ENCODE measurements at regions not wholly inside any gene's neighbourhood (a gene's known extent, or its start where the extent isn't known, plus 50 kb on each side); places are given as distances from the start of the nearest gene placed in this dataset.

DNA sequence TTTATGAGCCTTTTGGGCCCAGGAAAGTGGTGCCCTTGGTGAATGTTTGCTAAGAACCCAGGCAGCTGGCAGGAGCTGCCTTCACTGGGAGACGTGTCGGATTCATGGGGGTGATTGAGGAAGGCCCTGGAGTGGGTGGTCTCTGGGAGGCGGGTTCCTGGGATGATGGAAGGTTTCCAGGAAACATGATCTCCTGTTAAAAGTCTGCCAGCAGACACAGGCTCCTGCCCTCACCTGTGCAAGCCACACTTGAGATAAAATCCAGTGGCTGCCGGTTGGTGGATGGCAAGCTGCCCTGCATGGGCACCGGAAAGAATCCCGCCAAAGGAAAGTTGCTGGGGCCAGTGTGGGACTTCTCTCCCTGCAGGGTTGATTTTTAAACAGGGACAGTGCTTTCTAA, 189.0 kb upstream of the CIBAR2 start:
- no peaks in the 10 kb centered on the region for H4K20me1 ChIP-seq (ENCODE audit: insufficient read depth, low read length)
- H3K79me2 ChIP-seq (ENCODE audit: insufficient read depth, low read length) = no peaks in the 10 kb centered on the region
- no peak overlapping the region for H2AFZ ChIP-seq (ENCODE audit: low read depth, low read length)
- no peaks in the 10 kb centered on the region for H3K27me3 ChIP-seq (ENCODE audit: insufficient read depth, low read length, poor library complexity)
- H3K4me1 ChIP-seq (ENCODE audit: insufficient read depth, low read length) = peaks cover 7% of the 10 kb centered on the region
- H3K9me3 ChIP-seq (ENCODE audit: insufficient read depth, low read length, severe bottlenecking) = no peaks in the 10 kb centered on the region
- no peak for DNase-seq
- no peak for ATAC-seq (ENCODE audit: insufficient read depth, low read depth)
- H3K27ac ChIP-seq (ENCODE audit: low read length) = no peak overlapping the region
- H3K9ac ChIP-seq (ENCODE audit: low read depth, low read length) = no peak overlapping the region
- H3K4me3 ChIP-seq (ENCODE audit: low read depth in 1 of 2, low read length in 2 of 2) = no peak overlapping the region
- H3K36me3 ChIP-seq (ENCODE audit: insufficient read depth, low read length) = no peaks in the 10 kb centered on the region
- TF ChIP-seq, protein P1, sequence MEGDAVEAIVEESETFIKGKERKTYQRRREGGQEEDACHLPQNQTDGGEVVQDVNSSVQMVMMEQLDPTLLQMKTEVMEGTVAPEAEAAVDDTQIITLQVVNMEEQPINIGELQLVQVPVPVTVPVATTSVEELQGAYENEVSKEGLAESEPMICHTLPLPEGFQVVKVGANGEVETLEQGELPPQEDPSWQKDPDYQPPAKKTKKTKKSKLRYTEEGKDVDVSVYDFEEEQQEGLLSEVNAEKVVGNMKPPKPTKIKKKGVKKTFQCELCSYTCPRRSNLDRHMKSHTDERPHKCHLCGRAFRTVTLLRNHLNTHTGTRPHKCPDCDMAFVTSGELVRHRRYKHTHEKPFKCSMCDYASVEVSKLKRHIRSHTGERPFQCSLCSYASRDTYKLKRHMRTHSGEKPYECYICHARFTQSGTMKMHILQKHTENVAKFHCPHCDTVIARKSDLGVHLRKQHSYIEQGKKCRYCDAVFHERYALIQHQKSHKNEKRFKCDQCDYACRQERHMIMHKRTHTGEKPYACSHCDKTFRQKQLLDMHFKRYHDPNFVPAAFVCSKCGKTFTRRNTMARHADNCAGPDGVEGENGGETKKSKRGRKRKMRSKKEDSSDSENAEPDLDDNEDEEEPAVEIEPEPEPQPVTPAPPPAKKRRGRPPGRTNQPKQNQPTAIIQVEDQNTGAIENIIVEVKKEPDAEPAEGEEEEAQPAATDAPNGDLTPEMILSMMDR (IDR thresholded peaks at IDR 0.05; ENCODE audit: borderline replicate concordance, extremely low read depth, low read length, poor library complexity, severe bottlenecking) = no peak
- no peak for TF ChIP-seq EZH2 (IDR thresholded peaks at IDR 0.05; ENCODE audit: borderline replicate concordance, low read depth, low read length, severe bottlenecking)
- no peak overlapping the region for H3K4me2 ChIP-seq (ENCODE audit: insufficient read depth, low read length)

DNA sequence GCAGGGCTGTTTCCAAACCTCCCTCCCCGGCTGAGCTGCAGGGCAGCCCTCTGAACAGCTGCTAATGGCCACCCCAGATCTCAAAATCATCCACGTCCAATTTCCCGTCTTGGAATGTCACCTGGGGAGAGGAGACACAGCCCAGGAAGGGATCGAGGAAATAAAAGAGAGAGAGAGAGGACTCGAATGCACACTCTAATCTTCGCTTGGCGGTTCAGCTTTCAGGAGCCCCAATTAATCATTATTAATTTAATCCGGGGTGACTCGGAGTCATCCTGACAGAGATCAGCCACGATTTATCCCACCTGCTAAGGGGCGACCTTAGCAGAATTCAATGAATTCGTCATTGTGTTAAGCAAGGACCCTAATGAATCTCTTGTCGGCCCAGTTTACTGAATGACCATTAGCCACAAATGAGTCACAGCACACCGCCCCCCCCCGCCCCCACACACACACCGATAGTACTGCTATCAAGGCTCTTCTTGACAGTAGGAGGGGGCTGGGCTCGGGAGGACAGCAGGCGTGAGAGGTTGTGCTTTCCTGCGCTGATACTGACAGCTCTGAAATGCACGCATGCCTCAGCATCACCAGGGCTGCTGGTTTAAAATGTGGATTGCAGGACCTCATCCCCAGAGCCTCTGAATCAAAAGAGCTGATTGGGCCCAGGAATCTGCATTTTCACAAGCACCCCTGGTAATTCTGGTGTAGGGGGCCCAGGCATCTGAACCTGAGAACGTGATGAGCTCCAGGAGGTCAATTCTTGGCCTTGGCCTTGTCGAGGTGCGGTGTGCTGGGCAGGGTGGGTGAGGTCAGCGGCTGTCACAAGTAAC, 190.0 kb upstream of the CIBAR2 start:
- Histone ChIP-seq H3K27me3 (ENCODE audit: insufficient read depth, low read length, poor library complexity) (no peaks in the 10 kb centered on the region), H3K9me3 (ENCODE audit: insufficient read depth, low read length, severe bottlenecking) (no peaks in the 10 kb centered on the region), H3K36me3 (ENCODE audit: insufficient read depth, low read length) (no peaks in the 10 kb centered on the region), H3K4me3 (ENCODE audit: low read depth in 1 of 2, low read length in 2 of 2) (no peak overlapping the region), H4K20me1 (ENCODE audit: insufficient read depth, low read length) (no peaks in the 10 kb centered on the region), H3K4me1 (ENCODE audit: insufficient read depth, low read length) (peaks cover 12% of the 10 kb centered on the region), H3K9ac (ENCODE audit: low read depth, low read length) (no peak overlapping the region), H3K4me2 (ENCODE audit: insufficient read depth, low read length) (no peak overlapping the region), H2AFZ (ENCODE audit: low read depth, low read length) (no peak overlapping the region), H3K27ac (ENCODE audit: low read length) (no peak overlapping the region), H3K79me2 (ENCODE audit: insufficient read depth, low read length) (no peaks in the 10 kb centered on the region)
- ATAC-seq (ENCODE audit: insufficient read depth, low read depth) (no peak), DNase-seq (no peak)
- TF ChIP-seq EZH2 (IDR thresholded peaks at IDR 0.05; ENCODE audit: borderline replicate concordance, low read depth, low read length, severe bottlenecking) = no peak
- TF ChIP-seq, protein P1 (IDR thresholded peaks at IDR 0.05; ENCODE audit: borderline replicate concordance, extremely low read depth, low read length, poor library complexity, severe bottlenecking) = no peak

DNA sequence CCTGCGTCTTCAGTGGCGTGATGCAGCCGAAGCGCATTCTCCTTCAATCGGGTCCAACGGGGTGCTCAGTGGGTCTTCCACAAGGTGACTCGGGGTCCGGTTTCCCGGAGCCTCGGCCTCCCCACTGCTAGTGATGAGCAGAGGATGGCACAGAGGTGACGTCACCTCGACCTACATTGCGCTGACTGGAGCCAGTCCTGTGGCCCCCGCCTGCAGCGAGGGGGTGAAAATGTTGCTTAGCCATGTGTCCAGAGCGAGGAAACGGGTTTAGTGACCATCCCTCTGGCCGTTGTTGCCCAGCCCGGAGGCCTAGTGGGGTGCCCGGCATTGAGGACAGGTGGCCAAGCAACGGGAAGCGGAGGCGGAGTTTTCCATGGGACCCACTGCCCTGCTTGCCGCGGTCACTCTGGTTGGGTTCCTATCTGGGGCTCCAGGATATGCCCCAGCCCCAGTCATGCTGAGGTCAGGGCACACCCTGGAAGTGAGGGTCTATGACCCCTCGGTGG, 190.6 kb upstream of the CIBAR2 start:
- H2AFZ ChIP-seq (ENCODE audit: low read depth, low read length) = no peak overlapping the region
- no peak for TF ChIP-seq EZH2 (IDR thresholded peaks at IDR 0.05; ENCODE audit: borderline replicate concordance, low read depth, low read length, severe bottlenecking)
- TF ChIP-seq, protein P1 (IDR thresholded peaks at IDR 0.05; ENCODE audit: borderline replicate concordance, extremely low read depth, low read length, poor library complexity, severe bottlenecking) = no peak
- DNase-seq = no peak
- H4K20me1 ChIP-seq (ENCODE audit: insufficient read depth, low read length) = no peaks in the 10 kb centered on the region
- H3K4me2 ChIP-seq (ENCODE audit: insufficient read depth, low read length) = no peak overlapping the region
- no peak overlapping the region for H3K4me3 ChIP-seq (ENCODE audit: low read depth in 1 of 2, low read length in 2 of 2)
- ATAC-seq (ENCODE audit: insufficient read depth, low read depth) = no peak
- H3K9me3 ChIP-seq (ENCODE audit: insufficient read depth, low read length, severe bottlenecking) = no peaks in the 10 kb centered on the region
- no peaks in the 10 kb centered on the region for H3K27me3 ChIP-seq (ENCODE audit: insufficient read depth, low read length, poor library complexity)
- no peaks in the 10 kb centered on the region for H3K79me2 ChIP-seq (ENCODE audit: insufficient read depth, low read length)
- H3K27ac ChIP-seq (ENCODE audit: low read length) = no peak overlapping the region
- peaks cover 12% of the 10 kb centered on the region for H3K4me1 ChIP-seq (ENCODE audit: insufficient read depth, low read length)
- H3K9ac ChIP-seq (ENCODE audit: low read depth, low read length) = no peak overlapping the region
- no peaks in the 10 kb centered on the region for H3K36me3 ChIP-seq (ENCODE audit: insufficient read depth, low read length)
